ENCODE measurements at regions not wholly inside any gene's neighbourhood (a gene's known extent, or its start where the extent isn't known, plus 50 kb on each side); places are given as distances from the start of the nearest gene placed in this dataset.

DNA sequence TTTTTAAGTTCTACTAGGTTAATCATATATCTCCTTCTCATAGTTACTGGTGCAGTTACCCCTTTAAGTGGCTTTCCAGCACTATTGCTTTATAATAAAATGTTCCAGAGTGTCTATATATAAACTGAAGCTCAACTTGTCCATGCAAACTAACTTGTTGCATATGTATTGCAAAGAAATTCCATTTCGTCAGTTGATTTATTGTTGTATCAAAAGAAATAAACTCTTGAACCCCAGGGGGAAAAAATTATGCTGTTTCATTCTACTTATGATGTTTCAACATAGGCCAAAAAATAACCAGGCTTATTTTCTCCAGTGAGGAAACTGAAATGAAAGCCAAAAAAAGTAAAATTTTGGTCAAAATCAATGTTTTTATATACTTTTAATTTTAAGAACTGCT is 491.9 kb downstream of the NR4A2 start:
- no peaks in the 10 kb centered on the region for H3K4me1 Mint-ChIP-seq
- DNase-seq (no peak), ATAC-seq (replicated peaks) (no peak)
- H3K36me3 Mint-ChIP-seq = no peaks in the 10 kb centered on the region
- no peaks in the 10 kb centered on the region for H3K27me3 Mint-ChIP-seq
- H3K4me3 Mint-ChIP-seq = no peak overlapping the region
- no peak overlapping the region for H3K27ac Mint-ChIP-seq
- H3K9me3 Mint-ChIP-seq = no peaks in the 10 kb centered on the region

GRCh38 chr2:155839991-155840390 is 492.5 kb downstream of the NR4A2 start:
- DNase-seq (no peak), ATAC-seq (replicated peaks) (no peak)
- H3K27me3 Mint-ChIP-seq = no peaks in the 10 kb centered on the region
- no peaks in the 10 kb centered on the region for H3K4me1 Mint-ChIP-seq
- no peaks in the 10 kb centered on the region for H3K9me3 Mint-ChIP-seq
- H3K4me3 Mint-ChIP-seq = no peak overlapping the region
- H3K36me3 Mint-ChIP-seq = no peaks in the 10 kb centered on the region
- no peak overlapping the region for H3K27ac Mint-ChIP-seq

DNA sequence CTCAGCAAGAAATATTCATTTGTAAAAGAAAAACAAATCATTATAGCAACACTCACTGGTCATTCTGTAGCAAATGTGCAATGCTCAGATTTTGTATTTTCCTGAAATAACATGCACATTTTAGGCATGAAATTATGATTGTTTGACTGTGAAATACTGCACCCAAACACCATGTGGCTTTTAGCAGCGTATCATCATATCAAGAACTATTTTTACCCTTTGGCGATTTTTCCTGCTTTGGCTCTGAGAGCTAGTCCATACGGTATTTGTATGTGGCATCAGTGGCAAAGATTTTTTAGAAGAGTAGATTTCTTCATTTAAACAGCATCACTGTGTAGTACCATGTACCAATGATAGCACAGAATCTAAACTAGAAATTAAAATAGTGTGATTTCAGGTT is 493.1 kb downstream of the NR4A2 start:
- no peak for ATAC-seq (replicated peaks)
- no peaks in the 10 kb centered on the region for H3K4me1 Mint-ChIP-seq
- H3K36me3 Mint-ChIP-seq = no peaks in the 10 kb centered on the region
- H3K9me3 Mint-ChIP-seq = no peaks in the 10 kb centered on the region
- DNase-seq = no peak
- H3K4me3 Mint-ChIP-seq = no peak overlapping the region
- no peak overlapping the region for H3K27ac Mint-ChIP-seq
- no peaks in the 10 kb centered on the region for H3K27me3 Mint-ChIP-seq

DNA sequence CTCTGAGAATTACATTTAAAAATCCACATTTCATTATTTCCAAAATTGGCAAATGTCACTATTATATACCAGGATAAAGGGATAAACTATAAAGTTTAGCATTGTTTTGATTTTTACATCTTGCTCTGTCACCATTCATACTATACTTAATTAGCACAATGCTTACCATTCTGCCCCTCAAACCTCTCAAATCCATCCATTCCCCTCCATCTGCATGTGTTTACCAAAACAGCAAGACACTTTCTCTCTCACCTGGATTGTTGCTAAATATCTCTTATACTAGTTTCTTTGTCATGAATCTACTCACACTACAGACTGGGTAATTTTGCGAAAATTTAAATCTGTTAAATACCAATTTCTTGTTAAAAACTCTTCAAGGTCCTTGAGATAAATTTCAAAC is 496.1 kb downstream of the NR4A2 start:
- H3K36me3 Mint-ChIP-seq = no peaks in the 10 kb centered on the region
- no peak overlapping the region for H3K4me3 Mint-ChIP-seq
- no peaks in the 10 kb centered on the region for H3K9me3 Mint-ChIP-seq
- DNase-seq (no peak), ATAC-seq (replicated peaks) (no peak)
- no peaks in the 10 kb centered on the region for H3K4me1 Mint-ChIP-seq
- H3K27me3 Mint-ChIP-seq = no peaks in the 10 kb centered on the region
- H3K27ac Mint-ChIP-seq = no peak overlapping the region

- Mint-ChIP-seq H3K27me3 (no peaks in the 10 kb centered on the region), H3K36me3 (no peaks in the 10 kb centered on the region), H3K27ac (no peak overlapping the region), H3K9me3 (peaks cover 0 to 3% of the 10 kb centered on the region in 2 donors), H3K4me1 (no peaks in the 10 kb centered on the region), H3K4me3 (no peak overlapping the region)
- no peak for DNase-seq
- no peak for ATAC-seq (replicated peaks)
These were observed 501.5 kb downstream of the NR4A2 start for GRCh38 chr2:155830817-155831579.

GRCh38 chr2:155830351-155830750 is 502.2 kb downstream of the NR4A2 start:
- peaks cover 0 to 3% of the 10 kb centered on the region in 2 donors for H3K9me3 Mint-ChIP-seq
- ATAC-seq (replicated peaks) (no peak), DNase-seq (no peak)
- no peak overlapping the region for H3K27ac Mint-ChIP-seq
- H3K27me3 Mint-ChIP-seq = no peaks in the 10 kb centered on the region
- no peaks in the 10 kb centered on the region for H3K36me3 Mint-ChIP-seq
- no peak overlapping the region for H3K4me3 Mint-ChIP-seq
- H3K4me1 Mint-ChIP-seq = no peaks in the 10 kb centered on the region

DNA sequence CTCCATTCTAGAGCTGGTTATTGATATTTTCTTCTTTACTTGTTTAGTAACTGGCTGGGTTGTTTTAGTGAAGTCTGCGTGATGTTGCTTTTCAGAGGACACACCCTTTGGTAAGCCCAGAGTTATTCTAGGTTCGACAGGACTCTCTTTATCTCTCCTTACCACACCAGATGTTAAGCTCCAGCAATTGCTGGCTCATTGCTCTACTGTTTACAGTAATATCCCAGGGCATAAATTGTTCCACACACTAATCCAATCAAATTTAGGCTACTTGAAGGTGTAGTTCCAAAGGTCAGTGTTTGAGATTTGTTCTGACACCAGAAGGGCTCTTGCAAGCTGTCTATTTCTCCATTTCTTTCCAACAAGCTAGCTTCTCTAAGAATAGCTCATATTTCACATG is 506.6 kb downstream of the NR4A2 start:
- no peak for ATAC-seq (replicated peaks)
- Mint-ChIP-seq H3K4me3 (no peak overlapping the region), H3K27ac (no peak overlapping the region), H3K4me1 (no peaks in the 10 kb centered on the region), H3K36me3 (no peaks in the 10 kb centered on the region), H3K9me3 (peaks cover 0 to 6% of the 10 kb centered on the region in 2 donors), H3K27me3 (no peaks in the 10 kb centered on the region)
- DNase-seq = no peak

DNA sequence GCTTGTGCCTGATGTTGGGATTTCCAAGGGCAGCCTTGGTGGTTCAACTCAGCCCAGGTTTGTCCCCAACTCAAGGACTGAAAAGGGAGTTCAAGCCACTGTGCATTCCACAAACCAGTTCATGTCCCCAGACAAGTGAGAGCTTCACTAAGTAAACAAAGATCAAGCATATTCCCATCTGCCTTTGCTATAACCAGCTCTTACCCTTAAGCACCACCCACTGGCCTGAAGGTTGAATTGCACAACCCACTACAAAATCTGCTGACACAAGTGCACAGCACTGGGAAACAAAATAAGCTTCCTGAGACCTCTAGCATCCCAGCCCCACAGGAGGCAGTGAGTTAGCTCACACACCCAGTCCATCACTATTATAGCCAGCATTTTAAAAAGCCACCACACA is 516.7 kb downstream of the NR4A2 start:
- H3K27me3 Mint-ChIP-seq = no peaks in the 10 kb centered on the region
- ATAC-seq (replicated peaks) (no peak), DNase-seq (no peak)
- H3K27ac Mint-ChIP-seq = no peak overlapping the region
- peaks cover 8 to 10% of the 10 kb centered on the region in 2 donors for H3K9me3 Mint-ChIP-seq
- H3K4me3 Mint-ChIP-seq = no peak overlapping the region
- peaks cover 0 to 3% of the 10 kb centered on the region in 2 donors for H3K36me3 Mint-ChIP-seq
- no peaks in the 10 kb centered on the region for H3K4me1 Mint-ChIP-seq

GRCh38 chr2:155815275-155815674 is 517.2 kb downstream of the NR4A2 start:
- DNase-seq = no peak
- no peak overlapping the region for H3K27ac Mint-ChIP-seq
- H3K4me3 Mint-ChIP-seq = no peak overlapping the region
- no peak for ATAC-seq (replicated peaks)
- no peaks in the 10 kb centered on the region for H3K27me3 Mint-ChIP-seq
- no peaks in the 10 kb centered on the region for H3K4me1 Mint-ChIP-seq
- H3K36me3 Mint-ChIP-seq = peaks cover 0 to 3% of the 10 kb centered on the region in 2 donors
- H3K9me3 Mint-ChIP-seq = peaks cover 8 to 10% of the 10 kb centered on the region in 2 donors

GRCh38 chr2:155810411-155810810 is 522.1 kb downstream of the NR4A2 start:
- DNase-seq (no peak), ATAC-seq (replicated peaks) (no peak)
- Mint-ChIP-seq H3K27ac (no peak overlapping the region), H3K9me3 (no peaks in the 10 kb centered on the region), H3K4me3 (no peak overlapping the region), H3K27me3 (no peaks in the 10 kb centered on the region), H3K36me3 (no peaks in the 10 kb centered on the region), H3K4me1 (no peaks in the 10 kb centered on the region)

DNA sequence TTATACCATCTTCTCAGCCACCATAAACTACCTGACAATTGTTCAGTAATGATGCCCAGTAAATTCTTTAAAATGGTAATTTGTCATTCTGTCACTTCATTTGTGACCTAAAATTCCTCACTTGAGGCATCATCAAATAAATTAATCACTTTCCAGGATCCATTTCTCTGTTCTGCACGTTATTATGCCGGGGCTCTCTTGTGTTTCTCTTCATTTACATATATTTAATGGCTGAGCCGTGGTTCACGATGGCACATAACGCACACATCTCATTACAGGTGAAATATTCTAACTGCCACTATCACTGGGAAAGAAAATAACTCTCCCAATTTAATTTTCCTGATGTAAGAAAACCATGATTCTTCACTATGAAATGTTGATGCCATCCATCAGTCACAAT is 529.6 kb downstream of the NR4A2 start:
- ATAC-seq (replicated peaks) = no peak
- Mint-ChIP-seq H3K27me3 (no peaks in the 10 kb centered on the region), H3K27ac (no peak overlapping the region), H3K36me3 (no peaks in the 10 kb centered on the region), H3K4me3 (no peak overlapping the region), H3K9me3 (peaks cover 0 to 2% of the 10 kb centered on the region in 2 donors), H3K4me1 (no peaks in the 10 kb centered on the region)
- no peak for DNase-seq

DNA sequence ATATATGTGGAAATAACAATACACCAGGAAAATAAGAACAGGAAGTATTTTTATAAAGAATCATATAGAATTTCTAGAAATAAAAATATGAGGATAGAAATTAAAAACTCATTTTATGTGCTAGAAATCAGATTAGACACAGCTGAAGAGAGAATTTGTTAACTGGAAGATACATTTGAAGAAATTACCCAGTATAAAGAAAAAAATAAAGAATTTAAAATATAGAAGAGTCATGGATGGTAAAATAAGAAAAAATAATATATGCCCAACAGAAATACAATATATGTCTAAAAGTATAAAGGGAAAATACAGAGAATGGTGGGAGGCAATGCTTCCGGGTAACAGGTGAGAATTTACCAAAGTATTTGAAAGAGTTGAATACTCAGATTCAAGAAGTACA is 539.9 kb downstream of the NR4A2 start:
- Mint-ChIP-seq H3K36me3 (no peaks in the 10 kb centered on the region), H3K4me1 (no peaks in the 10 kb centered on the region), H3K9me3 (peaks cover 16 to 17% of the 10 kb centered on the region in 2 donors), H3K27me3 (no peaks in the 10 kb centered on the region), H3K27ac (no peak overlapping the region), H3K4me3 (no peak overlapping the region)
- ATAC-seq (replicated peaks) (no peak), DNase-seq (no peak)

DNA sequence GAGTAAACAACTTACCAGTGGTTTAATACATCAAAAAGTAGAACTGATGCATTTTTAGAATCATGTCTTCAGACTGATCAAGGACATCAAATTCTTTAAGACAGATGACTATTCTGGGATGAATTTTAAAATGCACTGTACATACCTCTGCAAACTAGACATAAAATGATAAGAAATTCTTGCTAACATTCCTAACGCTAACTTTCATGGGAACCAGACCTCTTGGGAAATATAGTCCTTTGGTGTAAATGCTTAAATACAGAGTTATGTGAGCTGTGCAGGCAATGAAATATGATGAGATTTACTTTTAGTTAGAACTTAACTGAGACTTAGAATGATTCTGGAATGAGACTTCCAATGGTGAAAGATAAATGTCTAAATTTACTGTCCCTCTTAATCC is 562.0 kb downstream of the NR4A2 start:
- Mint-ChIP-seq H3K27ac (no peak overlapping the region), H3K4me1 (no peaks in the 10 kb centered on the region), H3K4me3 (no peak overlapping the region), H3K9me3 (peaks cover 0 to 2% of the 10 kb centered on the region in 2 donors), H3K36me3 (no peaks in the 10 kb centered on the region), H3K27me3 (no peaks in the 10 kb centered on the region)
- DNase-seq = no peak
- ATAC-seq (replicated peaks) = no peak

DNA sequence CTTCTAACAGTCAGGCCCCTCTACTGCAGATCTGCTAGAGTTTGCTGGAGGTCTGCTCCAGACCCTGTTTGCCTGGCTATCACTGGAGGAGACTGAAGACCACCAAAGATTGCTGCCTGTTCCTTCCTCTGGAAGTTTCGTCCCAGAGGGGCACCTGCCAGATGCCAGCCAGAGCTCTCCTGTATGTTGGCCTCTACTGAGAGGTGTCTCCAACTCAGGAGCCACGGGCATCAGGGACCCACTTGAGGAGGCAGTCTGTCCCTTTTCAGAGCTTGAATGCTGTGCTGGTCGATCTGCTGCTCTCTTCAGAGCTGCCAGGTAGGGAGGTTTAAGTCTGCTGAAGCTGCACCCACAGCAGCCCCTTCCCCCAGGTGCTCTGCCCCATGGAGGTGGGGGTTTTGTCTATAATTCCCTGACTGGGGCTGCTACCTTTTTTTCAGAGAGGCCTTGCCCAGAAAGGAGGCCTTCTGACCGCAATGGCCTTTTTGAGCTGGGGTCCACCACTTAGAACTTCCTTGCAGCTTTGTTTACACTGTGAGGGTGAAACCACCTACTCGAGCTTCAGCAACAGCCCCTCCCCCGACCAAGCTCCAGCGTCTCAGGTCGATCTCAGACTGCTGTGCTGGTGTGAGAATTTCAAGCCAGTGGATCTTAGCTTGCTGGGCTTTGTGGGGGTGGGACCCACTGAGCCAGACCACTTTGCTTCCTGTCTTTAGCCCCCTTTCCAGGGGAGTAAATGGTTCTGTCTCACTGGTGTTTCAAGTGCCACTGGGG is 566.0 kb downstream of the NR4A2 start:
- Mint-ChIP-seq H3K4me1 (no peaks in the 10 kb centered on the region), H3K27ac (no peak overlapping the region), H3K4me3 (no peak overlapping the region), H3K36me3 (no peaks in the 10 kb centered on the region), H3K9me3 (no peaks in the 10 kb centered on the region), H3K27me3 (no peaks in the 10 kb centered on the region)
- ATAC-seq (replicated peaks) = no peak
- DNase-seq = no peak

- Mint-ChIP-seq H3K4me3 (no peak overlapping the region), H3K27me3 (no peaks in the 10 kb centered on the region), H3K4me1 (no peaks in the 10 kb centered on the region), H3K27ac (no peak overlapping the region), H3K9me3 (peaks cover 0 to 9% of the 10 kb centered on the region in 2 donors), H3K36me3 (no peaks in the 10 kb centered on the region)
- ATAC-seq (replicated peaks) = no peak
- no peak for DNase-seq
These were observed 577.0 kb downstream of the NR4A2 start for GRCh38 chr2:155755481-155755880.

All from stimulated activated naive B cell treated with anti-CD40 and anti-IgM and Interleukin-4, amounts not matched to agents 10 μg/mL and 1 μg/mL and 100 μg/mL, for 72 hours (primary cell).